Ishikawa (cell line): ENCODE measurements at regions not wholly inside any gene's neighbourhood (a gene's known extent, or its start where the extent isn't known, plus 50 kb on each side); places are given as distances from the start of the nearest gene placed in this dataset.

ENCODE experiments used
- CEBPB ChIP-seq: IDR thresholded peaks from 2 replicates; pipeline ENCODE4 v1.6.1; 2012
- CREB1 ChIP-seq: IDR thresholded peaks from 2 replicates; pipeline ENCODE4 v1.6.1; 2012; ENCODE audit warnings: low read depth
- EGR1 ChIP-seq: IDR thresholded peaks from 2 replicates; pipeline ENCODE4 v1.6.1; 2012
- EP300 ChIP-seq: IDR thresholded peaks from 2 replicates; pipeline ENCODE4 v1.6.1; 2012; ENCODE audit warnings: borderline replicate concordance
- FOXM1 ChIP-seq: IDR thresholded peaks from 2 replicates; pipeline ENCODE4 v1.6.1; 2012; ENCODE audit warnings: low read depth, borderline replicate concordance
- NFIC ChIP-seq: IDR thresholded peaks from 2 replicates; pipeline ENCODE4 v1.6.1; 2012
- RAD21 ChIP-seq: IDR thresholded peaks from 2 replicates; pipeline ENCODE4 v1.6.1; 2012; ENCODE audit warnings: low read depth
- TAF1 ChIP-seq: IDR thresholded peaks from 2 replicates; pipeline ENCODE4 v1.6.1; 2012; ENCODE audit warnings: low read depth, mild to moderate bottlenecking
- TCF12 ChIP-seq: IDR thresholded peaks from 2 replicates; pipeline ENCODE4 v1.6.1; 2012; ENCODE audit warnings: low read depth
- TEAD4 ChIP-seq: IDR thresholded peaks from 2 replicates; pipeline ENCODE4 v1.6.1; 2012
- YY1 ChIP-seq: IDR thresholded peaks from 2 replicates; pipeline ENCODE4 v1.6.1; 2012; ENCODE audit warnings: low read depth
- ZBTB7A ChIP-seq: IDR thresholded peaks from 2 replicates; pipeline ENCODE4 v1.6.1; 2012; ENCODE audit warnings: low read depth
- TF ChIP-seq, protein P1 (sequence below): IDR thresholded peaks from 2 replicates; pipeline ENCODE4 v1.6.1; 2012; ENCODE audit warnings: low read depth, mild to moderate bottlenecking
- TF ChIP-seq, protein P2 (sequence below): IDR thresholded peaks from 2 replicates; pipeline ENCODE4 v1.6.1; 2012
- TF ChIP-seq, protein P3 (sequence below): IDR thresholded peaks from 2 replicates; pipeline ENCODE4 v1.6.1; 2012

DNA sequence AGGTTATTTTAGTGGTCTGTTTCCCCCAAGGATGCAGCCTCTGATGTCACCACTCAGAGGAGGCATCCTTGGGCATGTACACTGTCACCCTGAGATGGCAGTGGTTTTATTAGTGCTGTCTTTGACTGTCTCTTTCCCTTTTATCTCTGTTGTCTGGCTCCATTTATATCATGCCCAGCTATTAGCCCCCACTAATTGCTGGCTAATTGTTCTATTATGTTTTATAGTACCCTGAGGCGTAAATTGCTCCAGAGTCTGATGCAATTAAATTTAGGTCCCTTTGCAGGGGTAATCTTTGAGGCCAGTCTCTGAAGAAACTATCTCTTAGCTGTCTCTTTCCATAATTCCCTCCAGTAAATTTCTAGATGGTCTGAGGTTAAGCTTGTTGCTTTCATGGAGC is 301.0 kb upstream of the KLHL29 start:
- TF ChIP-seq FOXM1 (no peak), TCF12 (no peak), EGR1 (no peak), TEAD4 (no peak), ZBTB7A (no peak), TAF1 (no peak), YY1 (no peak), RAD21 (no peak), CEBPB (no peak), CREB1 (no peak), NFIC (no peak), EP300 (no peak)
- TF ChIP-seq, protein P1, sequence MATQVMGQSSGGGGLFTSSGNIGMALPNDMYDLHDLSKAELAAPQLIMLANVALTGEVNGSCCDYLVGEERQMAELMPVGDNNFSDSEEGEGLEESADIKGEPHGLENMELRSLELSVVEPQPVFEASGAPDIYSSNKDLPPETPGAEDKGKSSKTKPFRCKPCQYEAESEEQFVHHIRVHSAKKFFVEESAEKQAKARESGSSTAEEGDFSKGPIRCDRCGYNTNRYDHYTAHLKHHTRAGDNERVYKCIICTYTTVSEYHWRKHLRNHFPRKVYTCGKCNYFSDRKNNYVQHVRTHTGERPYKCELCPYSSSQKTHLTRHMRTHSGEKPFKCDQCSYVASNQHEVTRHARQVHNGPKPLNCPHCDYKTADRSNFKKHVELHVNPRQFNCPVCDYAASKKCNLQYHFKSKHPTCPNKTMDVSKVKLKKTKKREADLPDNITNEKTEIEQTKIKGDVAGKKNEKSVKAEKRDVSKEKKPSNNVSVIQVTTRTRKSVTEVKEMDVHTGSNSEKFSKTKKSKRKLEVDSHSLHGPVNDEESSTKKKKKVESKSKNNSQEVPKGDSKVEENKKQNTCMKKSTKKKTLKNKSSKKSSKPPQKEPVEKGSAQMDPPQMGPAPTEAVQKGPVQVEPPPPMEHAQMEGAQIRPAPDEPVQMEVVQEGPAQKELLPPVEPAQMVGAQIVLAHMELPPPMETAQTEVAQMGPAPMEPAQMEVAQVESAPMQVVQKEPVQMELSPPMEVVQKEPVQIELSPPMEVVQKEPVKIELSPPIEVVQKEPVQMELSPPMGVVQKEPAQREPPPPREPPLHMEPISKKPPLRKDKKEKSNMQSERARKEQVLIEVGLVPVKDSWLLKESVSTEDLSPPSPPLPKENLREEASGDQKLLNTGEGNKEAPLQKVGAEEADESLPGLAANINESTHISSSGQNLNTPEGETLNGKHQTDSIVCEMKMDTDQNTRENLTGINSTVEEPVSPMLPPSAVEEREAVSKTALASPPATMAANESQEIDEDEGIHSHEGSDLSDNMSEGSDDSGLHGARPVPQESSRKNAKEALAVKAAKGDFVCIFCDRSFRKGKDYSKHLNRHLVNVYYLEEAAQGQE = no peak
- TF ChIP-seq, protein P2, sequence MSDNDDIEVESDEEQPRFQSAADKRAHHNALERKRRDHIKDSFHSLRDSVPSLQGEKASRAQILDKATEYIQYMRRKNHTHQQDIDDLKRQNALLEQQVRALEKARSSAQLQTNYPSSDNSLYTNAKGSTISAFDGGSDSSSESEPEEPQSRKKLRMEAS = no peak
- TF ChIP-seq, protein P3, sequence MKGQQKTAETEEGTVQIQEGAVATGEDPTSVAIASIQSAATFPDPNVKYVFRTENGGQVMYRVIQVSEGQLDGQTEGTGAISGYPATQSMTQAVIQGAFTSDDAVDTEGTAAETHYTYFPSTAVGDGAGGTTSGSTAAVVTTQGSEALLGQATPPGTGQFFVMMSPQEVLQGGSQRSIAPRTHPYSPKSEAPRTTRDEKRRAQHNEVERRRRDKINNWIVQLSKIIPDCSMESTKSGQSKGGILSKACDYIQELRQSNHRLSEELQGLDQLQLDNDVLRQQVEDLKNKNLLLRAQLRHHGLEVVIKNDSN = no peak

DNA sequence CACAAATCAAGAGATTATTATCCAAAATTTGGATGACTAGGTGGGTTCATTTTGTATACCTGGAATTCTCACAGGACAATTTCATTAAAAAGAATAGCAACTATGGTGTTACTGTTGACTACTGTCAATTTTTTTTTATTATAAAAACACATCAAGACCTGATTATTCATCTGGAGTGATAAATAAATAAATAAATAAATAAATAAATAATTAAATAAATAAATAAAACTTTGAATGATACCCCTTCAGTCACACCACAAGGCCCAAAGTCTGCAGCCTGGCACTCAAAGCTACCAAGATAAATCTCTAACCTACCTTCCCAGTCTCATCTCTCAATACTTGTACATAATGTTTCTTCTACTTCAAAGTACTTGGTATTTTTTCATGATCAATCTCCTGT is 294.0 kb upstream of the KLHL29 start:
- TF ChIP-seq CEBPB (no peak), CREB1 (no peak), NFIC (no peak), YY1 (no peak), RAD21 (no peak), EP300 (no peak), ZBTB7A (no peak), TAF1 (no peak), FOXM1 (no peak), TEAD4 (no peak), TCF12 (no peak), EGR1 (no peak)
- TF ChIP-seq, protein P3 = no peak
- TF ChIP-seq, protein P2 = no peak
- TF ChIP-seq, protein P1 = no peak

DNA sequence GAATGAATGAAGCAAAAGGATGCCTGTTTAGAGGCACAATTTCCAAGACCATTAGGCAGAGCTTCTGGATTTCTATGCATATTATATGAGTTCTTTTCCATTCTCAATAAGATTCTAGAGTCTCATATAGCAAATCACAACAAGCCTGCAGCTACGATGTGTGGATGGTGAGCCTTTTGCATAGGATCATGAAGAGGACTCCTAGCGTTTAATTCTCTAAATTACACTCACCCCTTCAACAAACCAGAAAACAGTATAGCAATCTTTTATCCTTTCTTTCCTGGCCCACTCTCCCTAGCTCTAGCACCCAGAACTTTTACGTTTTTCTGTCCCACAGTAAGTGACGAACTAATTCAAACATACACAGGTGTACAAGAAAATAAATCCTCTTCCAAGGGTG is 293.1 kb upstream of the KLHL29 start:
- TF ChIP-seq, protein P3 = no peak
- no peak for TF ChIP-seq CEBPB
- TF ChIP-seq TAF1 = no peak
- TF ChIP-seq TCF12 = no peak
- no peak for TF ChIP-seq FOXM1
- TF ChIP-seq TEAD4 = no peak
- no peak for TF ChIP-seq EP300
- no peak for TF ChIP-seq RAD21
- TF ChIP-seq ZBTB7A = no peak
- no peak for TF ChIP-seq CREB1
- TF ChIP-seq, protein P2 = no peak
- TF ChIP-seq, protein P1 = no peak
- TF ChIP-seq NFIC = no peak
- no peak for TF ChIP-seq YY1
- TF ChIP-seq EGR1 = no peak

DNA sequence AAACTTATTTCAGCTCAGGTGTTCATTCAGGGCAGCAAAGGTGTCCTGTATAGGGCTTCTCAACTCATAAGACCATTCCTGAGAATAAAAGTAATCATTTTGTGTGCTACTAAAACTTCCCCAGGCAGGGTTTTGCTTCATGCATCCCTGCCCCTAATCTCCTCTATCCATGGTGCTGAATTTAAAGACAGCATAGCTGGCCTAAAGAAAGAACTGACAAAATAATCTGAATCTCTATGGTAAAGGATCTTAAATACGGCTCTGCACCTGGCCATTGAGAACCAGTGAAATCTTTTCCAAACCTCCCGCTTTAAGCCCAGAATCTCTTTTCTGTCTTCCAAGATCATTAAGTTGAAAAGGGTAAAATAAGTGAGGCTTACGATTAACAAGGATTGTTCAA is 292.1 kb upstream of the KLHL29 start:
- TF ChIP-seq, protein P1 = peak; percentile 87
- no peak for TF ChIP-seq TCF12
- no peak for TF ChIP-seq EP300
